Stimulated activated CD4-positive, alpha-beta T cell treated with anti-CD3 and anti-CD28 coated beads, TNF-alpha, amount 100 ng/mL, for 48 hours (primary cell): ENCODE measurements at regions not wholly inside any gene's neighbourhood (a gene's known extent, or its start where the extent isn't known, plus 50 kb on each side); places are given as distances from the start of the nearest gene placed in this dataset.
"Not testable (repeated sequence)": the region's sequence is repeated elsewhere in the genome, so short reads cannot be mapped to it uniquely, and the experiment has no call there.

ENCODE experiments used
- DNase-seq, 3 donors: peaks; one replicate each; pipeline ENCODE4 v3.0.0-alpha.2; 2020; ENCODE audit warnings: low read depth in 3 of 3

GRCh38 chr5:57429513-57430120, 53.0 kb downstream of the ACTBL2 start:
- DNase-seq, result no peak

DNA sequence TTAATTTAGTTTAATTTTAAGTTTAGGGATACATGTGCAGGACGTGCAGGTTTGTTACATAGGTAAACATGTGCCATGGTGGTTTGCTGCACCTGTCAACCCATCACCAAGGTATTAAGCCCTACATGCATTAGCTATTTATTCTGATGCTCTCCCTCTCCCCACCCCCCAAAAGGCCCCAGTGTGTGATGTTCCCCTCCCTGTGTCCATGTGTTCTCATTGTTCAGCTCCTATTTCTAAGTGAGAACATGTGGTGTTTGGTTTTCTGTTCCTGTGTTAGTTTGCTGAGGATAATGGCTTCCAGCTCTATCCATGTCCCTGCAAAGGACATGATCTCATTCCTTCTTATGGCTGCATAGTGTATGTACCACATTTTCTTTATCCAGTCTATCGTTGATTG, 53.6 kb downstream of the ACTBL2 start:
- DNase-seq, result not testable (repeated sequence)

DNA sequence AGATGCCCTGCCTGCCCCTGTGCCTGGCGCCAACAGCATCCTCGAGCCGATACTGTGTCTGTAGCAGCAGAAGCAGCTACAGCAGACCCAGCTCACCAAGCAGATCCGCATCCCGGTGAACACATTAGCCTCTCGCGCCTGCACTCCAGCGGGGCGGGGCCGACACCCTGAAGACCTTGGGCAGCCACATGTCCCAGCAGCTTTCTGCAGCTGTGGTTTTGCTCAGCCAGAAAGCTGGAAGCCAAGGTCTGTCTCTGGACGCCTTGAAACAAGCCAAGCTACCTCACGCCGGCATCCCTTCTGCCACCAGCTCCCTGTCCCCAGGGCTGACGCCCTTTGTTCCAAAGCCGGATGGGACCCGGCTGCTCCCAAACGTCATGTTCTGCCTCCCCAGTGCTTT, 59.6 kb downstream of the ACTBL2 start:
- no peak for DNase-seq

- no peak for DNase-seq
Measured at GRCh38 chr5:57422341-57422740, 60.3 kb downstream of the ACTBL2 start.

GRCh38 chr5:57420801-57421200, 61.8 kb downstream of the ACTBL2 start:
- DNase-seq, result no peak

DNA sequence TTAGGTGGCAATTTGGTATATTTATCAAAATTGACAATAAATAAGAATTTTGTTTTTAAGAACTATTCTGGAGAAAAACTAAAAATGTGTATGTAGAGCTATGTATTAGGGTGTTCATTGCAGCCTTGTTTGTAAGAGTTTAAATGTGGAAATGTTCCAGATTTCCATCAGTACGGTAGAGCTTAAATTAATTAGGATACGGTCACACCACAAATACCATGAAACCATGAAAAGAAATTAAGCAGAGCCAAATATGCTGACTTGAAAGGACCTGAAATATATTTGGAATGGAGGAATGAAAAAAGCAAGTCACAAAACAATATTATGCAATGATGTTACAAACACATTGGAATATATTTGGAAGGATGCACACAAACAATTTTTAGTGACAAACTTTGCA, 64.6 kb downstream of the ACTBL2 start:
- DNase-seq, result no peak

DNA sequence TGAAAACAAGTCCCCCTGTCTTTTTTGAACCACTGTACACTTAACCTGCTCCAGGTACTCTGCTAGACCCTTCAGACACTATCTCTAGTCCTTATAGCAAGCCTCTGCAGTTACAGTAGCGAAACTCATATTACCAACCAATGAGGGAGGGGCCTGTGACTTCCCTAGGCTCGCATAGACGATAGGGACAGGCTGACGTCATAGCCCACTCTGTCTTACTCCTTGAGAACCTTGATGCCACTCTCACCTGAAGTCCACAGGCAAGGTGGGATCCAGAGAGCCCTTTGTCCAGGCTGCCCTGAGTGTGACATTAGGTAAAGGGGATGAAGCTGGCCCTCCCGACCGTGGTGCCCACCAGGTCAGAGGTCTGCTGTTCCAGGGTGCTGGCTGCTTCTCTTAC, 65.3 kb downstream of the ACTBL2 start:
- DNase-seq, result no peak

DNA sequence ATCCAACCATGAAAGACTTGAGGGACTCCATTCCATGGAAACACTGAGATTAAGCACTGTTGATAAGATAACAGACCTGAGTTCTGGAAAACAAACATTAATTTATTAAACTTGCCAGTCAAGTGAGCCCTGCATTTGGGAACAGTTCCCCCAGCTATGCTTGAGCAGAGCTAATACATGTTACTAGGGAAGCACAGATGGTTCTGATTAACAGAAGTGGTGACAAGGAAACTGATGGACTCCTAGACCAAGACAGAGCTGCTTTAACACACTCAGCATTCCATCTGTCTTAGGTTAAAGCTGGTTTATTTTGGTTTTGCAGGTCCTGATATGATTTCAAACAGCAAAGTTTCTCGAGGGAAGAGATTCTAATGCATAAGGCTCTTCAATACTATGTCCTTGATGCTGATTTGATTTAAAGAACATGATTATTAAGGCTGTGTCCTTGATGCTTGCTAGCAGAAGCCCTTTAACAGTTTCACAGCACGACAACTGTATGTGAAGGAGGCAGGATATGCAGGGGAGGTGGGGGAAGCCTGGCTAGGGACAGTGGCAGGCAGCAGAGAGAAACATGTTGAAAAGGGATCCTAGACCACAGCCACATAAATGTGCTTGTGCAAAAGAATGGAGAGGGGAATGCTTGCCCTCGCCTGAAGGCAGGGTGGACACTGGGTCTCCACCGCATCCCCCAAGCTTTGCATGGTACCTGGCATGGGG, 66.2 kb downstream of the ACTBL2 start:
- DNase-seq, result no peak

DNA sequence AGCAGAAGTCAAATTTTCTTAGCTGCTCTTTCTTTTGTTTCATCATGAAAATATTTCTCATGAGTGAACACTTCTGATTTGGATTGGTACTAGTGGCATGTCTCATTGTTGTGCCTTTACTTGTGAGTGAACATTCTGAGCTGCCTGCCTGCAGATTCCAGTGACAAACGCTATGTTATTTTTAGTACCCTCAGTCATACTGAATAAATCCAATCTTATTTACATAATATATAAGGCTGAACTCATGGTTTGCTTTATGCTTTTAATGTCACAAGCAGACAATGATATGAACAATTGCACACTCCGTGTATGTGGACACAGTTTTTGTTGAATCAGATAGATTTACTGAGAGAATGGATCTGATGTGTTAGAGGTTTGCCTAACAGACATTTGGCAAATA, 67.8 kb downstream of the ACTBL2 start:
- no peak for DNase-seq

DNA sequence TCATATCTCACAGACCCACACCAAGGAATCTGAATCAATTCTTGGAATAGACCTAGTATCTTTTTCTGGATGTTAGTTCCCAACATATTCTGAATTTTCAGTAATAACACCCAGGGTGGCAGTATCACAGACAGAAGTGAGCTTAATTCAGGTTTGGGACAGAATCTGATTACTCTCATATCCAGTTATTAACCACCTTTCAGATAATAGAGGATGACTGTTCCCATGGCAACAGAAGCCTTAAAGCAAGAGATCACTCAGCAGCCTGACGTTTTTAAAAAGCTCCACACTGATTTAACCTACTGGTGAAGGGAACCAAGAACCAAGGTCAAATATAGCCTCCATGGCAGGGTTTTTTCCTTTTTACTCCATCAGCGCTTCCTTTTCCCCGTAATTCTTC, 68.4 kb downstream of the ACTBL2 start:
- DNase-seq, result no peak

GRCh38 chr5:57413145-57413544, 69.5 kb downstream of the ACTBL2 start:
- DNase-seq, result no peak

GRCh38 chr5:57412680-57413079, 69.9 kb downstream of the ACTBL2 start:
- no peak for DNase-seq

DNA sequence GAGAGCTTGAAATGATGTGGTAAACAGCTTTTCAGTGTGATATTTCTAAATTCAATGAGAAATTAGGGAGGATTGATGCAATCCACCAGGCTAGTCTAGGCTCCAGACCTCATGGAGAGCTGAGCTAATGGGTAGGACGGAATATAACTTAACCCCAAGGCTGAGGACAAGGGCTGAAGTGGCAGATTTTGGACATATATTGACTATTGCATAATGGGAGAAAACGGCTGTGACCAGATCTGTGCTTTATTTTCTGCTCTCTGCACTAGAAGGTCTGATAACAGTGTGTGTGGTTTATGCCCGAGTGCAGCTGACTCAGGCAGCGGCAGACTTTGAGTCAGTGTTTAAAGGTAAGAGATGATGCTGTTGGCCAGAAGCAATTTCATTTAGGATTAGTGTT, 70.6 kb downstream of the ACTBL2 start:
- DNase-seq, result no peak

- DNase-seq, result no peak
Measured at GRCh38 chr5:57410374-57411320, 72.0 kb downstream of the ACTBL2 start.

- no peak for DNase-seq
Measured at GRCh38 chr5:57408714-57409113, 73.9 kb downstream of the ACTBL2 start.

DNA sequence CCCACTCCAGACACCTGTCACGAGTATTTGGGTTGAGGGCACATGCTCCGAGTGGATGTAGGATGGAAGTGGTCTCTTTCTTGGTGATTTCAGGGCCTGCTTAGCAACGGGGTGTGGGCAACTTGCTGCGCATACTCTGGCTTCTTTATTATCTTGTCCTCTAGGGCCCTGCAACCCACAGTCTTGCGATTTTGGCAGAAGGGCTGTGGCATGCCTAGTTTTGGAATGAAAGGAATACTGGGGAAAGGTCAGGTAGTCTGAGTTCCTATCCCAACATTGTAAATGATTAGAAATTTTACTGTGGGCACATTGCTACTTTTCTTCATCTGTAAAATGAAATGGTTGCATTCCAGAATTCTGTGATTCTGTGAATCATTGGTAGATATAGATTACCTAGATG, 74.3 kb downstream of the ACTBL2 start:
- no peak for DNase-seq

GRCh38 chr5:57407391-57407790, 75.2 kb downstream of the ACTBL2 start:
- DNase-seq, result no peak

- no peak for DNase-seq
Measured at GRCh38 chr5:57406641-57407040, 76.0 kb downstream of the ACTBL2 start.

- no peak for DNase-seq
Measured at GRCh38 chr5:57405984-57406383, 76.6 kb downstream of the ACTBL2 start.

GRCh38 chr5:57402761-57403160, 79.8 kb downstream of the ACTBL2 start:
- no peak for DNase-seq

GRCh38 chr5:57402348-57402747, 80.3 kb downstream of the ACTBL2 start:
- DNase-seq, result no peak

DNA sequence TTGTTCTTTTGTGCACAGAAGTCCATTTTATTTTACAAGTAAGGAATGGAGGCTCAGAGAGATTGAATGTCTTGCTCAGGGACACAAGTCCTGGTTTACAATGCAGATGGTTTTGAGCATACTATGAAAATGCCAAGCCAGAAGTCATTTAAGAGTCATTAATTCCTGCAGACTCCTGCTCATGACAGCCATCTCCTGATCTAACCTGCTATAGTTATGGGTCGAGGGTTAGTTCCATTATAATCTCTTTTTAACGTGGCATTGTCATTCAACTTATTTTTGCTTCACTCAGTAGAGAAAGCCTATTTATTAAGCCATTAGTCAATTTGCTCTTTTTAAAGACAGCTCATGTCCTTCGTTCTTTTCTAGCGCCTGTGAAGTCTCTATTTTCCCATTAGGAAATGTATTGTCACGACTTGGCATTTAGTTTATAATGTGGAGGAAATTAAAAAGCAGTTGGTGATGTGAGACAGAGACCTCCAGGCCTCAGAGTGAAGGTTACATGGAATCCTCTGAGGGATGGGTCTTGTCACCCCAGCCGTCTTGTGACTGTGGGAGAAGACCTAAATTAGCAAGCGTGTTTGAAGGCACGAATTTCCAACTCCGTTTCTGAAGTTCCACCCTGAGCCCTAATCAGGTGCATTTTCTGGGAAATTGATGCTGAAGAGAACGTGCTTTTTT, 84.1 kb downstream of the ACTBL2 start:
- DNase-seq, result no peak
